Mesothelial cell of epicardium (in vitro differentiated cells): ENCODE measurements at regions not wholly inside any gene's neighbourhood (a gene's known extent, or its start where the extent isn't known, plus 50 kb on each side); places are given as distances from the start of the nearest gene placed in this dataset.

Source experiments
- DNase-seq, 2 experiments: peaks; one replicate each; pipeline ENCODE4 v3.0.0; 2021; ENCODE audit warnings: low spot score in 2 of 2; ENCODE audit not compliant: unreplicated experiment in 2 of 2
- H3K27ac Mint-ChIP-seq: 2 replicates; pipeline ENCODE4 v1.8.0; 2021; ENCODE audit warnings: mixed read lengths
- H3K27me3 Mint-ChIP-seq: 2 replicates; pipeline ENCODE4 v1.8.0; 2021; ENCODE audit warnings: low read depth, mixed read lengths
- H3K36me3 Mint-ChIP-seq: 2 replicates; pipeline ENCODE4 v1.8.0; 2021; ENCODE audit warnings: mixed read lengths
- H3K4me1 Mint-ChIP-seq: 2 replicates; pipeline ENCODE4 v1.8.0; 2021; ENCODE audit warnings: mixed read lengths
- H3K4me3 Mint-ChIP-seq: 2 replicates; pipeline ENCODE4 v1.8.0; 2021; ENCODE audit warnings: mild to moderate bottlenecking, moderate library complexity, mixed read lengths
- H3K9me3 Mint-ChIP-seq: 2 replicates; pipeline ENCODE4 v1.8.0; 2021; ENCODE audit warnings: mixed read lengths
- CTCF ChIP-seq: fragments of 200-600 bp; sonication (generic); IDR thresholded peaks from one replicate; pipeline ENCODE4 v1.5.0; 2021; ENCODE audit warnings: antibody characterized with exemption; ENCODE audit not compliant: unreplicated experiment

DNA sequence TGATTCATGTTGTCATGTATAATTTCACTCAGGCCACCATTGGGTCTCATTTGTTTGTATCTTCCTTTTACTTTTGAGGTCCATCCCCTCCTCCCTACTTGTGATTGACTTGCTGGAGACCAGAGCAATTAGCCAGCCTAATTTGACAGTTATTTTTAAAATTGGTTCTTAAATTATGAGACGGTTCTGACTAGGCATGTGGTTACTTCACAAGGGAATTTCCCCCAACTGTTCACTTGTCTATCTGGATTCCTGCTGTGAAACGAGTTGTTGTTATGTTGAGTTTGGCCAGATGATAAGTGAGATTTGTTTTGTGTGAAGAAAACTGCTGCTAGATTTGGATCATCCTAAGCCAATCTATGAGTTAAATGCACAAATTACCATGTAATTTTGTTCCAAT lies 359.1 kb downstream of the BARHL2 start:
- H3K27ac Mint-ChIP-seq, result no peak overlapping the region
- H3K36me3 Mint-ChIP-seq, result no peaks in the 10 kb centered on the region
- no peak for TF ChIP-seq CTCF
- H3K27me3 Mint-ChIP-seq, result peaks cover 44% of the 10 kb centered on the region
- H3K9me3 Mint-ChIP-seq, result no peaks in the 10 kb centered on the region
- DNase-seq, result no peak
- H3K4me3 Mint-ChIP-seq, result no peak overlapping the region
- H3K4me1 Mint-ChIP-seq, result no peaks in the 10 kb centered on the region

GRCh38 chr1:90356991-90357390 lies 360.1 kb downstream of the BARHL2 start:
- no peak overlapping the region for H3K27ac Mint-ChIP-seq
- H3K4me1 Mint-ChIP-seq, result no peaks in the 10 kb centered on the region
- H3K9me3 Mint-ChIP-seq, result no peaks in the 10 kb centered on the region

DNA sequence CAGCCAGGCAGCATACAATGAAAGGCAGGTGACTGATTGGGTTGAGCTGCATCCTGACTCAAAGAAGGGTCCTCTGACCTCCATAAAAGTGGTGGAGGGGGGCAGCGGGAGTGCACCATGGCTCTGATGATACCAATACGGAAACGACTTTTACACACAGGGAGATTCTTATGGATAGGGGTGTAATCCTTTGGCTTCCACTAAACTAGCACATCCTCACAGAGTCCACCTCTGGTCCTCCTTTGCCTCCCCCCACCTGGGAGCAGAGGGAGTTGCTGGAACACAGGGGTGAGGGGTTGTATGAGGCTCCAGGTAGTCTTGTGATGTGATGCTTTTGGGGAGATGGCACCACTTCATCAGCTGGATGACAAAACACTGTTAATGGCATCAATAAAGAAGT lies 361.0 kb downstream of the BARHL2 start:
- H3K4me1 Mint-ChIP-seq, result no peaks in the 10 kb centered on the region
- TF ChIP-seq CTCF, result no peak

More at GRCh38 chr1:90356991-90357390, 360.1 kb downstream of the BARHL2 start:
- TF ChIP-seq CTCF, result no peak
- no peaks in the 10 kb centered on the region for H3K36me3 Mint-ChIP-seq
- H3K4me3 Mint-ChIP-seq, result no peak overlapping the region
- DNase-seq, result no peak
- peaks cover 39% of the 10 kb centered on the region for H3K27me3 Mint-ChIP-seq

GRCh38 chr1:90354704-90355103 lies 359.8 kb downstream of the ZNF326 start:
- no peaks in the 10 kb centered on the region for H3K9me3 Mint-ChIP-seq
- H3K36me3 Mint-ChIP-seq, result no peaks in the 10 kb centered on the region
- no peak overlapping the region for H3K4me3 Mint-ChIP-seq
- no peak for DNase-seq
- TF ChIP-seq CTCF, result no peak
- no peak overlapping the region for H3K27ac Mint-ChIP-seq
- no peaks in the 10 kb centered on the region for H3K4me1 Mint-ChIP-seq
- peaks cover 32% of the 10 kb centered on the region for H3K27me3 Mint-ChIP-seq

More for the DNA sequence above, 361.0 kb downstream of the BARHL2 start:
- no peak overlapping the region for H3K27ac Mint-ChIP-seq
- no peak overlapping the region for H3K4me3 Mint-ChIP-seq
- H3K9me3 Mint-ChIP-seq, result no peaks in the 10 kb centered on the region
- no peak for DNase-seq
- H3K27me3 Mint-ChIP-seq, result peaks cover 32% of the 10 kb centered on the region
- H3K36me3 Mint-ChIP-seq, result no peaks in the 10 kb centered on the region

DNA sequence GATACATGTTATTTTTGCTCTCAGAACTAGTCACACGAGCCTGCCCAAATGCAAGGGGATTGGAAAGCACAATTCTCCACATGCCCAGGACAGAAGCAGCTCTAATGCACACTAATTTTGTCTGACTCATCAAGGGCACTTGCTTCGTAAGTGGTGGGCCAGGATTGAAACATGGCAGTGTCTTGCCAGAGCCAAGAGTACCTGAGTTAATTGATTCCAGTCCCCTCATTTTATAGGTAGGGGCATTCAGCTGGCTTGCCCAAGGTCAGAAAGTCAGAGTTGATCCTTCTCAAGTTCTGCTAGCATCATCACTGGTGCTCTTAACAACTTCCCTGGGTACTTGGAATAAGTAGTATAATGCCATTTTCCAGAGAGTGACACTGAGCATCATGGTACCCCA lies 356.1 kb downstream of the ZNF326 start:
- H3K36me3 Mint-ChIP-seq, result no peaks in the 10 kb centered on the region
- TF ChIP-seq CTCF, result no peak
- H3K9me3 Mint-ChIP-seq, result peaks cover 12% of the 10 kb centered on the region
- no peaks in the 10 kb centered on the region for H3K4me1 Mint-ChIP-seq
- no peak overlapping the region for H3K27ac Mint-ChIP-seq
- no peak for DNase-seq
- peaks cover 25% of the 10 kb centered on the region for H3K27me3 Mint-ChIP-seq
- no peak overlapping the region for H3K4me3 Mint-ChIP-seq

DNA sequence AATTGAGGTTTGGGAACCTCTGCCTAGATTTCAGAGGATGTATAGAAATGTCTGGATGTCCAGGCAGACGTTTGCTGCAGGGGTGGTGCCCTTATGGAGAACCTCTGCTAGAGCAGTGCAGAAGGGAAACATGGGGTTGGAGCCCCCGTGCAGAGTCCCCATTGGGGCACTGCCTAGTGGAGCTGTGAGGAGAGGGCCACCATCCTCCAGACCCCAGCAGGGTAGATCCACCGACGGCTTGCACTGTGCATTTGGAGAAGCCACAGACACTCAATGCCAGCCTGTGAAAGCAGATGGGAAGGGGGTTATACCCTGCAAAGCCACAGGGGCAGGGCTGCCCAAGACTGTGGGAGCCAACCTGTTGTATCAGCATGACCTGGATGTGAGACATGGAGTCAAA lies 354.6 kb downstream of the ZNF326 start:
- H3K9me3 Mint-ChIP-seq, result peaks cover 12% of the 10 kb centered on the region
- peaks cover 14% of the 10 kb centered on the region for H3K27me3 Mint-ChIP-seq
- no peak overlapping the region for H3K27ac Mint-ChIP-seq
- no peak for TF ChIP-seq CTCF
- DNase-seq, result no peak
- no peaks in the 10 kb centered on the region for H3K36me3 Mint-ChIP-seq
- H3K4me3 Mint-ChIP-seq, result no peak overlapping the region
- H3K4me1 Mint-ChIP-seq, result no peaks in the 10 kb centered on the region
